ENCODE measurements at regions not wholly inside any gene's neighbourhood (a gene's known extent, or its start where the extent isn't known, plus 50 kb on each side); places are given as distances from the start of the nearest gene placed in this dataset.
"Not testable (repeated sequence)": the region's sequence is repeated elsewhere in the genome, so short reads cannot be mapped to it uniquely, and the experiment has no call there.

- DNase-seq (ENCODE audit: low read depth) = peak; percentile 77
- H3K4me3 ChIP-seq (ENCODE audit: low read length) = no peak overlapping the region
- peak; percentile 70 for TF ChIP-seq CTCF (conservative IDR thresholded peaks at IDR 0.05; ENCODE audit: low read length)
These were observed 67.8 kb upstream of the ARL4C start for GRCh38 chr2:234564699-234565098.

GRCh38 chr2:234559609-234560008 is 62.7 kb upstream of the ARL4C start:
- TF ChIP-seq CTCF (conservative IDR thresholded peaks at IDR 0.05; ENCODE audit: low read length) = no peak
- DNase-seq (ENCODE audit: low read depth) = no peak
- no peak overlapping the region for H3K4me3 ChIP-seq (ENCODE audit: low read length)

DNA sequence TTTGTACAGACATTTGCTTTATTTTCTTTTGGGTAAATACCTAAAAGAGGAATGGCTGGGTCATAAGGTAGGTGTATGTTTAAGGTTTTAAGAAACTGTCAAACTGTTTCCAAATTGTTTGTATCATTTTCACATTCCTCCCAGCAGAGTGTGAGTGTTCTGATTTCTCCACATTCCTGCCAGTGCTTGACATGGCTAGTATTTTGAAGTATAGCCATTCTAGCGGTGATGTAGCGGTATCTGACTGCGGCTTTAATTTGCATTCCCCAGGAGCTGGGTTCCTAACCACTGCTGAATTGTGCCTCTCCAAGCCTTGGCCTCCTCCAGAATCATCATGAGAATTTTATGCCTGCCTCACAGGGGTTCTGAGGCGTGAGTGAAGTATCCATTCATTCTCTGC is 61.8 kb upstream of the ARL4C start:
- no peak overlapping the region for H3K4me3 ChIP-seq (ENCODE audit: low read length)
- no peak for DNase-seq (ENCODE audit: low read depth)
- no peak; the same call in 1 of the 2 replicates for TF ChIP-seq CTCF (conservative IDR thresholded peaks at IDR 0.05; ENCODE audit: low read length)

DNA sequence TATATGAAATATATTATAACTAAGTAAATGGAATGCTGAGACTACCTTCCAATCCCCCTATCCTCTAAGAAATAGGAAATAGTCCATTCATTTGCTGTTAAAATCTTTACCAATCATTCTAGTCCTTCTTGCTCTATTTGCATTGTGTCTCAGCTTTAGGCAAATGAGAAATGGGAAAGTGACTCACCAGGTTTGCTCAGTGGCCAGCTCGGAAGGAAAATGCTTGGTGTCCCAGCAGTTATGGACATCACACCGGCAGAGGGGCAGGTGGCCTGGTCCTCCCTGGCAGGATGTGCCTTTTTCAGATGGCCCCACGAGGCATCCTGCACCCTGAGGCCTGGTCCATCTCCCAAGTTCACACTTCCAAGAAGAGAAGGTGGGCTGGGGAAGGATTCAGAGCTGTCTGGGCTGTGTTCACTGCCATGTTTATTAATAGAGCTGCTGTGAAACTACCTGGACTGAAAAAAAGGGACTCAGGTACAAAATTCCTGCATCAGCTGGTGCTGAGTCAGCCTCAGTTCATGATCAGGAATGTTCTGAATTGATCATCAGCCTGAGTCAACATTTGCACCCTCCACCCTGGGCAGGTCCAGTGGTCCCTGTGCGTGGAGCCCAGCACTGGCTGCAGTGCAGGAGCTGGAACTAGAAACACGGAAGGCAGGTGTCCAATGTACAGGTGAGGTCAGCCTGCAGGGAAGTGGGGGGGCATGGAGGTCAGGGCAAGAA is 60.1 kb upstream of the ARL4C start:
- no peak overlapping the region for H3K4me3 ChIP-seq (ENCODE audit: low read length)
- peak; percentile 24 for DNase-seq (ENCODE audit: low read depth)
- TF ChIP-seq CTCF (conservative IDR thresholded peaks at IDR 0.05; ENCODE audit: low read length) = no peak

DNA sequence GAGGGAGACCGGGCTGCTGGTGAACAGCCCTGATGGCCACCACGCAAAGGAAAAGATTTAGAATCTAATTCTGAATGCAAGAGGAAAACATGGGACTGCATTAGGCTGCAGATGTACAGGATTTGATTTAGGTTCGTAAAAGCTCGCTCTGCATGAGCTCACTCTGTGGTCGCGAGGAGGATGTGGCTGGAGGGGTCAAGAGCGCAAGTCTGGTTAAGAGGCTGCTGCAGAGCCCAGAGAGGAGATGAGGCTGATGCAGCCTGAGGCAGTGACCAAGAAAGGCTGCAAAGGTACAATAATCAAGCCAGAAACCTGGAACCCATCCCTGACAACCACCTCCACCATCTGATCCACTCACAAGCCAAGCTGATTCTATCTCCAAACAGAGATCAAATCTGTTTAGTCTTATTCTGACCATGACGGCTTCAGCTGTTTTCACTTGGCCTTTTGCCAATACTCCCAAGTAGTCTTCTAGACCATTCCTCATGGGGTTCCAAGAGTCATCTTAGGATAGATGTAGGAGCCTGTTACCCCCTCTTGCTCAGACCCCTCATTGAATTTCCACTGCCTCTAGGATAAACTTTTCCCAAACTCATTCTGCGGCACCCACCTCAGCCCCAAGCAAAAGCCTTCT is 58.9 kb upstream of the ARL4C start:
- TF ChIP-seq CTCF (conservative IDR thresholded peaks at IDR 0.05; ENCODE audit: low read length) = no peak
- DNase-seq (ENCODE audit: low read depth) = peak; percentile 66

GRCh38 chr2:234555161-234555560 is 58.3 kb upstream of the ARL4C start:
- H3K4me3 ChIP-seq (ENCODE audit: low read length) = no peak overlapping the region
- no peak for TF ChIP-seq CTCF (conservative IDR thresholded peaks at IDR 0.05; ENCODE audit: low read length)
- no peak for DNase-seq (ENCODE audit: low read depth)

More for the DNA sequence above, 58.9 kb upstream of the ARL4C start:
- no peak overlapping the region for H3K4me3 ChIP-seq (ENCODE audit: low read length)

GRCh38 chr2:234553223-234553622 is 56.3 kb upstream of the ARL4C start:
- not testable (repeated sequence) for H3K4me3 ChIP-seq (ENCODE audit: low read length); DNase-seq (ENCODE audit: low read depth)
